ENCODE measurements at regions not wholly inside any gene's neighbourhood (a gene's known extent, or its start where the extent isn't known, plus 50 kb on each side); places are given as distances from the start of the nearest gene placed in this dataset.

DNA sequence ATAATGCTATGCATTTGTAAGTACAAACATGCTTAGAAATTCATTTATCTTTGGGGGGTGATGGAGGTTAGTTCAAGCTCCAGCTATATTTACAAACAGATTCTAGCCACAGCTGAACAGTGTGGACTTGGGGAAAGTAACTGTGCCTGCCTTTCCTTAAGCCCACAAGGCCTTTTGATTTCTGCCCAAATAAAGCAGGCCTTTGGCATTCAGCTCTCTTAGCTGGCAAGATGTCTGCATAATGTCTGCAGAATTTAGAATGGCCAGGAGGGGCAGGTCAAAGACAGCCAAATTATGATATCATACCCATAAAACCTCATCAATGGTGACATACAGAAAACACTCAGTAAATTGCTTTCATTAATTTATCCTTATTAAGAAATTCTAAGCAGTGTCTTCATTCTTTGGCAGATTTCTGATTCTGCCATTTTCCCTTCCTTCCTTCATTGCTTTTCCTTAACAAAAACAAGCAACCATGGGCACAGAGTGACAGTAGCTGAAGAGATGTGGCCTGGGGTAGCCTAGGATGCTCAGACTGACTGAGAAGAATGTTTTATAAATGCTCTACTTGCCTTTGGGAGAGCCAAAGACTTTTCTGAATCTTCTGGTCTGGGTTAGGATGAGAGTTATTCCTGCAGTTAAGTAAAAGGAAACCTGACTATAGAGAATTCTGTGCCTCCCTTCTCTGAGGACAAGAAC is 538.7 kb upstream of the NR3C2 start:
- no peak overlapping the region for H3K4me3 ChIP-seq (replicated peaks; ENCODE audit: low read depth, low read length)
- DNase-seq (ENCODE audit: extremely low read depth, low read depth), result no peak
- TF ChIP-seq, protein P1, sequence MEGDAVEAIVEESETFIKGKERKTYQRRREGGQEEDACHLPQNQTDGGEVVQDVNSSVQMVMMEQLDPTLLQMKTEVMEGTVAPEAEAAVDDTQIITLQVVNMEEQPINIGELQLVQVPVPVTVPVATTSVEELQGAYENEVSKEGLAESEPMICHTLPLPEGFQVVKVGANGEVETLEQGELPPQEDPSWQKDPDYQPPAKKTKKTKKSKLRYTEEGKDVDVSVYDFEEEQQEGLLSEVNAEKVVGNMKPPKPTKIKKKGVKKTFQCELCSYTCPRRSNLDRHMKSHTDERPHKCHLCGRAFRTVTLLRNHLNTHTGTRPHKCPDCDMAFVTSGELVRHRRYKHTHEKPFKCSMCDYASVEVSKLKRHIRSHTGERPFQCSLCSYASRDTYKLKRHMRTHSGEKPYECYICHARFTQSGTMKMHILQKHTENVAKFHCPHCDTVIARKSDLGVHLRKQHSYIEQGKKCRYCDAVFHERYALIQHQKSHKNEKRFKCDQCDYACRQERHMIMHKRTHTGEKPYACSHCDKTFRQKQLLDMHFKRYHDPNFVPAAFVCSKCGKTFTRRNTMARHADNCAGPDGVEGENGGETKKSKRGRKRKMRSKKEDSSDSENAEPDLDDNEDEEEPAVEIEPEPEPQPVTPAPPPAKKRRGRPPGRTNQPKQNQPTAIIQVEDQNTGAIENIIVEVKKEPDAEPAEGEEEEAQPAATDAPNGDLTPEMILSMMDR (IDR thresholded peaks at IDR 0.05; ENCODE audit: low read depth, low read length, missing control alignments), result no peak

DNA sequence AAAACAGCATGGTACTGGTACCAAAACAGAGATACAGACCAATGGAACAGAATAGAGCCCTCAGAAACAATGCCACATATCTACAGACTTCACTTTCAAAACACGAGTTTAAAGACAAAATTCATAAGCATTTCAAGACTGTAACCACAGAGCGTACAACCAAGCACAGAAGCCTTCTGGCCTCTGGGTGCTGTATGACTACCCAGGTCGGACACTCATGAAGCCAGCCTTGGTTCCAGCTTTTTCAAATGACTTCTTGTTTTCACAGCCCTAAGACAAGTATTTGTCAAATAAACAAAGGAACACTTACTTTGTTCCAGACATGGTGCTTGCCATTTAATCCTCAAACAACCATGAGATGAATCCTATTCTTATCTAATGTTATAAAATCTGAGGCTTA is 536.1 kb upstream of the NR3C2 start:
- DNase-seq (ENCODE audit: extremely low read depth, low read depth), result no peak
- TF ChIP-seq, protein P1 (IDR thresholded peaks at IDR 0.05; ENCODE audit: low read depth, low read length, missing control alignments), result no peak
- no peak overlapping the region for H3K4me3 ChIP-seq (replicated peaks; ENCODE audit: low read depth, low read length)

GRCh38 chr4:148975464-148975863 is 533.2 kb upstream of the NR3C2 start:
- DNase-seq (ENCODE audit: extremely low read depth, low read depth), result no peak
- no peak overlapping the region for H3K4me3 ChIP-seq (replicated peaks; ENCODE audit: low read depth, low read length)
- TF ChIP-seq, protein P1 (IDR thresholded peaks at IDR 0.05; ENCODE audit: low read depth, low read length, missing control alignments), result no peak

- TF ChIP-seq, protein P1 (IDR thresholded peaks at IDR 0.05; ENCODE audit: low read depth, low read length, missing control alignments), result no peak
- no peak for DNase-seq (ENCODE audit: extremely low read depth, low read depth)
- no peak overlapping the region for H3K4me3 ChIP-seq (replicated peaks; ENCODE audit: low read depth, low read length)
Observed at GRCh38 chr4:148965080-148965479, 522.9 kb upstream of the NR3C2 start.

DNA sequence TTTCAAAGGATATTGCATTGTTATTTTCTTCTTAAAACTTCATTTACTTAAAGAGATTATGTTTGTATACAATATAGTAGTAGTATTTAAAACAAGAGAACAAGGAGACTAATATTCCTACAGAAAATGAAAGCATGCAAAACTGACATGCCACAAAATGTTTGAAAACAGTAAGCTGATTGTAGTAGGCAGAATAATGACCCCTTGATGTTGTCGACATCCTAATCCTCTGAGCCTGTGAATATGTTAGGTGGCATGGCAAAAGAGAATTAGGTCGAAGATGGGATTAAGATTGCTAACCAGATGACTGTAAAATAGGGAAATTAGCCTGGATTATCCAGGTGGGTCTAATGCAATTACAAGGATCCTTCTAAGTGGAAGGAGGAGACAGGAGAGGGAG is 522.2 kb upstream of the NR3C2 start:
- DNase-seq (ENCODE audit: extremely low read depth, low read depth), result no peak
- H3K4me3 ChIP-seq (replicated peaks; ENCODE audit: low read depth, low read length), result no peak overlapping the region
- TF ChIP-seq, protein P1 (IDR thresholded peaks at IDR 0.05; ENCODE audit: low read depth, low read length, missing control alignments), result no peak

DNA sequence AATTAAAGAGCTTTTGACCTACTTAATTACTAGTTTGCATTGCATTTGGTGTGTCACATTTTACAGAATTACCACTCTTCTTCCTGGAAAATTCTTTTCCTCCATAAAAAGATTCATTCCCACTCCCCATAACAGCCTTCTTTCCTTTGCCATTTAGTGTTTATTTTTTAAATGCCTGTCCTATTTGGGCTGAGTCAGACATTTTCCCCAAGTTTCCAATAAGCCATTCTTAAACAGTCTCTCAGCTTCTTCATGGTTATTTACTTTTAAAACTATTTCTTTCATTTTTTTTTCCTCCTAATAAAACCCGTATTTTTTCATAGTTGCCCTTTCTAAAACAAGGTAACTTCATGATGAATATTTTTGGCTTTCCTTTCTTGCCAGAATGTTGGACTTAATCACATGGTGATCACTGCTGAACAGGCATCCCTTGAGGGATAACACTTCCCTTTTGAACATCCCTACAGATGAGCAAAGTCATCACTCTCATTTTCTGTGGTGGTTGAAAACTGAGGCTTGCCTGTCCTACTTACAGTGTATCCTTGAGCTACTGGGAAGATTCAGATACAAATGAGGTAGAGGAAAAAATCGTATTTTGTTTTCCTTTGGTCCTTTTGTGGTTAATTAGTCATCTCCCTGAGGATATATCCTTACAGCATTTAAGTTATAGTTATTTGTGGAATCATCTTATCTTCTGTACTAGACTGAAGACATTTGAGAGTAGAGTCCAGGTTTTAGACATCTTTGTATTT is 520.5 kb upstream of the NR3C2 start:
- DNase-seq (ENCODE audit: extremely low read depth, low read depth), result no peak
- TF ChIP-seq, protein P1 (IDR thresholded peaks at IDR 0.05; ENCODE audit: low read depth, low read length, missing control alignments), result no peak
- no peak overlapping the region for H3K4me3 ChIP-seq (replicated peaks; ENCODE audit: low read depth, low read length)

All from HFF-Myc (cell line).